SK-N-MC (cell line): ENCODE measurements at regions not wholly inside any gene's neighbourhood (a gene's known extent, or its start where the extent isn't known, plus 50 kb on each side); places are given as distances from the start of the nearest gene placed in this dataset.

Experiments used
- EZH2 ChIP-seq: fragments of 200-600 bp; sonication (generic); IDR thresholded peaks from one replicate; pipeline ENCODE4 v1.6.1; 2017; ENCODE audit warnings: antibody characterized with exemption
- FOXP2 ChIP-seq: optimal IDR thresholded peaks from 2 replicates; pipeline ENCODE3; 2011; ENCODE audit warnings: mild to moderate bottlenecking, moderate library complexity; ENCODE audit not compliant: insufficient read depth; ENCODE audit errors: extremely low read length, control extremely low read depth

DNA sequence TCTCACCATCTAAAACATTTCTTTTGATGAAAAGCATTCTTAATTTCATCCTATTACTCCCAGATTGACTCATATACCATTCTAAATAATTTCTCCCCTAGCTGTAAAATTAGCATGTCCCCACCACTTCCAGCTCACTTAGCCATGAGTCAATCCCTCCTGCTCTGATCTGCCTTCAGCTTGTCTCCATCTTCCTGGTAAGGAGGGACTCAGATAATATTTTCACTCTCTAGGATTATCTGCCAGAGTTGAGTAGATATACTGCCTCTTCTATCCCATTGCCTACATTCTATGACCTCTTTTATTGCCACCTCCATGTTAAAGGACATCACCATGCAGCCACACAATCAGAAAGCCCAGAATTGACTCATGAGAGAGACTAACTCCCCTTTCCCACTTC, 348.8 kb upstream of the POU3F2 start:
- no peak for TF ChIP-seq EZH2
- TF ChIP-seq FOXP2, result no peak
